HEK293 (cell line): ENCODE measurements at regions not wholly inside any gene's neighbourhood (a gene's known extent, or its start where the extent isn't known, plus 50 kb on each side); places are given as distances from the start of the nearest gene placed in this dataset.

Source experiments
- CTCF ChIA-PET: fragments of 350-600 bp; formaldehyde crosslinking; extraction: SDS; loops from one replicate; lab custom pipeline; 2021; ENCODE audit warnings: antibody characterized with exemption; lab: Yijun Ruan, JAX
- POLR2A ChIA-PET: fragments of 300-600 bp; formaldehyde crosslinking; extraction: SDS; loops from one replicate; lab custom pipeline; 2020; ENCODE audit warnings: antibody characterized with exemption, inconsistent platforms; lab: Yijun Ruan, JAX
- H3K27ac ChIP-seq: fragments of 200-500 bp; sonication (Bioruptor generic); 2 replicates; pipeline ENCODE4 v1.5.1; 2014; ENCODE audit warnings: low read depth, low read length, control low read depth, inconsistent platforms; ENCODE audit errors: extremely low read depth
- H3K36me3 ChIP-seq, 2 experiments: fragments of 200-500 bp in 1 of 2; sonication (Bioruptor generic) in 1 of 2; 1 replicate in 1 of 2; 2 replicates in 1 of 2; pipeline ENCODE4 v1.5.1; 2014 to 2017; ENCODE audit warnings: inconsistent platforms in 2 of 2, low read length in 2 of 2; ENCODE audit not compliant: control insufficient read depth in 2 of 2, insufficient read depth in 1 of 2
- H3K4me1 ChIP-seq: fragments of 200-500 bp; sonication (Bioruptor generic); 2 replicates; pipeline ENCODE4 v1.5.1; 2014; ENCODE audit warnings: mild to moderate bottlenecking, low read length, inconsistent platforms; ENCODE audit not compliant: control insufficient read depth, insufficient read depth
- H3K4me3 ChIP-seq: 2 replicates; pipeline ENCODE4 v1.5.1; 2011; ENCODE audit warnings: low read depth, mild to moderate bottlenecking, control low read depth, low read length, moderate library complexity
- H3K9me3 ChIP-seq: fragments of 200-500 bp; sonication (Bioruptor generic); 2 replicates; pipeline ENCODE4 v1.5.1; 2014; ENCODE audit warnings: low read depth, low read length, inconsistent platforms; ENCODE audit not compliant: control insufficient read depth, insufficient read depth
- IKZF3 ChIP-seq: fragments of 450-650 bp; IDR thresholded peaks from 2 replicates; pipeline ENCODE4 v1.5.0; 2018; ENCODE audit warnings: missing biosample characterization, mild to moderate bottlenecking, missing genetic modification characterization, moderate library complexity
- KLF7 ChIP-seq: fragments of 450-650 bp; formaldehyde crosslinking; IDR thresholded peaks from 2 replicates; pipeline ENCODE4 v1.5.1; 2016; ENCODE audit warnings: missing biosample characterization, missing genetic modification characterization, borderline replicate concordance
- MZF1 ChIP-seq: fragments of 450-650 bp; formaldehyde crosslinking; IDR thresholded peaks from 2 replicates; pipeline ENCODE4 v1.5.1; 2017; ENCODE audit warnings: missing biosample characterization, missing genetic modification characterization, borderline replicate concordance
- OSR2 ChIP-seq: fragments of 450-650 bp; formaldehyde crosslinking; IDR thresholded peaks from 2 replicates; pipeline ENCODE4 v1.5.1; 2016; ENCODE audit warnings: missing biosample characterization, missing genetic modification characterization
- PRDM4 ChIP-seq: fragments of 450-650 bp; formaldehyde crosslinking; IDR thresholded peaks from 2 replicates; pipeline ENCODE4 v1.5.1; 2017; ENCODE audit warnings: missing biosample characterization, missing genetic modification characterization
- TCF7L2 ChIP-seq: IDR thresholded peaks from 2 replicates; pipeline ENCODE4 v1.6.1; 2011; ENCODE audit warnings: low read depth, mild to moderate bottlenecking, inconsistent platforms, low read length, moderate library complexity, borderline replicate concordance
- ZBTB11 ChIP-seq: fragments of 450-650 bp; formaldehyde crosslinking; conservative IDR thresholded peaks from 2 replicates; pipeline ENCODE4 v1.5.1; 2016; ENCODE audit warnings: low read depth, missing biosample characterization, missing genetic modification characterization
- ZBTB17 ChIP-seq: fragments of 450-650 bp; formaldehyde crosslinking; IDR thresholded peaks from 2 replicates; pipeline ENCODE4 v1.5.1; 2016; ENCODE audit warnings: missing biosample characterization, missing genetic modification characterization
- ZBTB20 ChIP-seq: fragments of 450-650 bp; formaldehyde crosslinking; IDR thresholded peaks from 2 replicates; pipeline ENCODE4 v1.5.1; 2016; ENCODE audit warnings: missing biosample characterization, missing genetic modification characterization
- ZBTB8A ChIP-seq: fragments of 450-650 bp; formaldehyde crosslinking; IDR thresholded peaks from 2 replicates; pipeline ENCODE4 v1.5.1; 2016; ENCODE audit warnings: missing biosample characterization, missing genetic modification characterization
- ZNF16 ChIP-seq: fragments of 450-650 bp; formaldehyde crosslinking; IDR thresholded peaks from 2 replicates; pipeline ENCODE4 v1.5.1; 2016; ENCODE audit warnings: low read depth, missing biosample characterization, missing genetic modification characterization
- ZNF335 ChIP-seq: fragments of 450-650 bp; formaldehyde crosslinking; conservative IDR thresholded peaks from 2 replicates; pipeline ENCODE4 v1.5.1; 2016; ENCODE audit warnings: missing biosample characterization, missing genetic modification characterization
- ZNF350 ChIP-seq: fragments of 450-650 bp; formaldehyde crosslinking; IDR thresholded peaks from 2 replicates; pipeline ENCODE4 v1.5.0; 2017; ENCODE audit warnings: missing biosample characterization, mild to moderate bottlenecking, missing genetic modification characterization
- ZNF501 ChIP-seq: fragments of 450-650 bp; formaldehyde crosslinking; IDR thresholded peaks from 2 replicates; pipeline ENCODE4 v1.5.1; 2016; ENCODE audit warnings: missing biosample characterization, missing genetic modification characterization
- ZNF664 ChIP-seq: fragments of 450-650 bp; formaldehyde crosslinking; IDR thresholded peaks from 2 replicates; pipeline ENCODE4 v1.5.1; 2016; ENCODE audit warnings: missing biosample characterization, missing genetic modification characterization
- ZNF837 ChIP-seq: fragments of 450-650 bp; formaldehyde crosslinking; IDR thresholded peaks from 2 replicates; pipeline ENCODE4 v1.5.1; 2016; ENCODE audit warnings: missing biosample characterization, missing genetic modification characterization
- ZSCAN16 ChIP-seq: fragments of 450-650 bp; formaldehyde crosslinking; IDR thresholded peaks from 2 replicates; pipeline ENCODE4 v1.5.1; 2016; ENCODE audit warnings: missing biosample characterization, missing genetic modification characterization
- TF ChIP-seq, protein P1 (sequence below): fragments of 450-650 bp; formaldehyde crosslinking; IDR thresholded peaks from 2 replicates; pipeline ENCODE4 v1.5.1; 2016; ENCODE audit warnings: missing biosample characterization, missing genetic modification characterization
- TF ChIP-seq, protein P2 (sequence below): fragments of 450-650 bp; formaldehyde crosslinking; IDR thresholded peaks from 2 replicates; pipeline ENCODE4 v1.5.1; 2016; ENCODE audit warnings: missing biosample characterization, missing genetic modification characterization, low read depth
- TF ChIP-seq, protein P3 (sequence below): fragments of 450-650 bp; formaldehyde crosslinking; IDR thresholded peaks from 2 replicates; pipeline ENCODE4 v1.5.1; 2017; ENCODE audit warnings: missing biosample characterization, missing genetic modification characterization

DNA sequence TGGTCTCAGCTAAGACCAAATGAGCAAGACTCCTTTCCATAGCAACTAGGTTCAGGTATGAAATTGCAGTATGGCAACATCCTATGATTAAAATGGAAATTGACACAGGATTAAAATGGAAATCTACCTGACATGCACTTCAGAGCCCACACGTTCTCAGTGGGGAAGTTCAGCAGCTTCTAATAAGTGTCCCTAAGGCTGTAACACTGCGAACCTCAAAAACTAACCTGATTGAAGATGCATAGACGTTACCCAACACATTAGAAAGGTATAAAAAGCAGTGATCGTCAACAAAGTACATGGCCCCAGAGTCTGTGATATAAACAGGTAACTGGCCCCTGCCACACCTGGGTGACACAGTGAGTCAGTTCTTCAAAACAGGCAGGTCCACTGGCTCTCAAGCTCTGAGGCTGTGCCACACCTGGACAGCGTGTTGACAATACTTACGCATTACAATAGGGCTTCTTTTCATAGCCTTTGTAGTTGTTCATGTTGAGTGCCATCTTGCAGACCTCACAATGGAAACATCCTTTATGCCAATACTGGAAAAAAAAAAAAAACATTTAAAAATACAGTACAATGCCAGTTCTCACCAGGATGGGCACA is 274.9 kb upstream of the NEBL start (continued):
- no peak for TF ChIP-seq ZNF350 (tag by site-specific recombination)

DNA sequence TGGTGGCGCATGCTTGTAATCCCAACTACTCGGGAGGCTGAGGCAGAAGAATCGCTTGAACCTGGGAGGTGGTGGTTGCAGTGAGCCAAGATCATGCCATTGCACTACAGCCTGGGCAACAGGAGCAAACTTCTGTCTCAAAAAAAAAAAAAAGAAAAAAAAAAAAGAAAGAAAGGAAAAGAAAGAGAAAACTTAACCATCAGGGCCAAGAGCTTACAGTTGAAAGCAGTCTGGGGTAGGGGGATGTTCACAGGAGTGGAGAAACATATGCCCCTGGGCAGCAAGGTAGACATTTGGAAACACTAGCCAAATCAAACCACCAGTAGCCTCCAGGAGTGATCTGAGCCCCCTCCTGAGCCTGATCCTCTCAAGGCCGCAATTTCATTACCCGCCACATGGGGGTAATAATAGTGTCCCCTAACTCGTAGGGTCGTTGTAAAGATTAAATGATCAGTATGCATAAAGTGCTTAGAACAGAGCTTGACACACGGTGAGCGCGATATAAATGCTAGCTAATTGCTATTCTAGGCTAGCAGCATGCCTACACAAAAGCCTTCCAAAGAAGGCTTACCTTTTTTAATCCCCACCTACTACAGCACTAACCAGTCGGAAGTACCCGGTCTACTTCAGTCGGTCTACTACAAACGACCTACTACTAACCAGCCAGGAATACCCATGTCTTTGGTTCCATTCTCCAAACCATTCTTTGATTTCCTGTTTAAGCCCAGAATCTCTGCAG is 274.3 kb upstream of the NEBL start:
- CTCF ChIA-PET: interaction anchor here (1.3 to 2.1 kb wide), 3 partner anchors 8 to 97 kb away, joined by 3 to 9 read pairs (median 4); no protein-coding TSS in a partner anchor
- Histone ChIP-seq H3K36me3 (no peaks in the 10 kb centered on the region), H3K4me3 (no peak overlapping the region), H3K4me1 (peaks cover 6% of the 10 kb centered on the region), H3K9me3 (no peaks in the 10 kb centered on the region), H3K27ac (no peak overlapping the region)
- POLR2A ChIA-PET: no interaction called here
- TF ChIP-seq ZBTB8A: peak; percentile 15; the same call in 1 of the 2 replicates
- no peak for TF ChIP-seq ZNF501
- TF ChIP-seq, protein P1, sequence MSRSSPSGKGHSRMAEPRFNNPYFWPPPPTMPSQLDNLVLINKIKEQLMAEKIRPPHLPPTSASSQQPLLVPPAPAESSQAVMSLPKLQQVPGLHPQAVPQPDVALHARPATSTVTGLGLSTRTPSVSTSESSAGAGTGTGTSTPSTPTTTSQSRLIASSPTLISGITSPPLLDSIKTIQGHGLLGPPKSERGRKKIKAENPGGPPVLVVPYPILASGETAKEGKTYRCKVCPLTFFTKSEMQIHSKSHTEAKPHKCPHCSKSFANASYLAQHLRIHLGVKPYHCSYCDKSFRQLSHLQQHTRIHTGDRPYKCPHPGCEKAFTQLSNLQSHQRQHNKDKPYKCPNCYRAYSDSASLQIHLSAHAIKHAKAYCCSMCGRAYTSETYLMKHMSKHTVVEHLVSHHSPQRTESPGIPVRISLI: peak; percentile 60; the same call in 1 of the 2 replicates
- TF ChIP-seq KLF7: no peak
- peak; percentile 68; the same call in 1 of the 2 replicates for TF ChIP-seq MZF1
- TF ChIP-seq ZSCAN16 (tag by site-specific recombination): peak; percentile 15; the same call in 1 of the 2 replicates
- TF ChIP-seq, protein P2, sequence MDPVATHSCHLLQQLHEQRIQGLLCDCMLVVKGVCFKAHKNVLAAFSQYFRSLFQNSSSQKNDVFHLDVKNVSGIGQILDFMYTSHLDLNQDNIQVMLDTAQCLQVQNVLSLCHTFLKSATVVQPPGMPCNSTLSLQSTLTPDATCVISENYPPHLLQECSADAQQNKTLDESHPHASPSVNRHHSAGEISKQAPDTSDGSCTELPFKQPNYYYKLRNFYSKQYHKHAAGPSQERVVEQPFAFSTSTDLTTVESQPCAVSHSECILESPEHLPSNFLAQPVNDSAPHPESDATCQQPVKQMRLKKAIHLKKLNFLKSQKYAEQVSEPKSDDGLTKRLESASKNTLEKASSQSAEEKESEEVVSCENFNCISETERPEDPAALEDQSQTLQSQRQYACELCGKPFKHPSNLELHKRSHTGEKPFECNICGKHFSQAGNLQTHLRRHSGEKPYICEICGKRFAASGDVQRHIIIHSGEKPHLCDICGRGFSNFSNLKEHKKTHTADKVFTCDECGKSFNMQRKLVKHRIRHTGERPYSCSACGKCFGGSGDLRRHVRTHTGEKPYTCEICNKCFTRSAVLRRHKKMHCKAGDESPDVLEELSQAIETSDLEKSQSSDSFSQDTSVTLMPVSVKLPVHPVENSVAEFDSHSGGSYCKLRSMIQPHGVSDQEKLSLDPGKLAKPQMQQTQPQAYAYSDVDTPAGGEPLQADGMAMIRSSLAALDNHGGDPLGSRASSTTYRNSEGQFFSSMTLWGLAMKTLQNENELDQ: no peak
- peak; percentile 34; the same call in 1 of the 2 replicates for TF ChIP-seq OSR2 (tag by site-specific recombination)
- TF ChIP-seq ZNF664 (tag by site-specific recombination): 0 out of 2 replicates have a peak, but pooled peaks have one; percentile 15

- Histone ChIP-seq H3K27ac (no peak overlapping the region), H3K4me3 (no peak overlapping the region), H3K4me1 (peaks cover 6% of the 10 kb centered on the region)
- TF ChIP-seq ZBTB17 (tag by site-specific recombination) (0 out of 2 replicates have a peak, but pooled peaks have one; percentile 28), TCF7L2 (peak; percentile 79; the same call in 1 of the 2 replicates), PRDM4 (tag by site-specific recombination) (peak; percentile 78), ZBTB11 (tag by site-specific recombination) (no peak), IKZF3 (tag by site-specific recombination) (0 out of 2 replicates have a peak, but pooled peaks have one; percentile 12), ZBTB8A (peak; percentile 57; the same call in 1 of the 2 replicates), ZBTB20 (tag by site-specific recombination) (peak; percentile 76), ZNF335 (peak; percentile 43), ZNF16 (tag by site-specific recombination) (no peak), ZNF837 (tag by site-specific recombination) (no peak), OSR2 (tag by site-specific recombination) (peak; percentile 33; the same call in 1 of the 2 replicates)
- TF ChIP-seq, protein P3, sequence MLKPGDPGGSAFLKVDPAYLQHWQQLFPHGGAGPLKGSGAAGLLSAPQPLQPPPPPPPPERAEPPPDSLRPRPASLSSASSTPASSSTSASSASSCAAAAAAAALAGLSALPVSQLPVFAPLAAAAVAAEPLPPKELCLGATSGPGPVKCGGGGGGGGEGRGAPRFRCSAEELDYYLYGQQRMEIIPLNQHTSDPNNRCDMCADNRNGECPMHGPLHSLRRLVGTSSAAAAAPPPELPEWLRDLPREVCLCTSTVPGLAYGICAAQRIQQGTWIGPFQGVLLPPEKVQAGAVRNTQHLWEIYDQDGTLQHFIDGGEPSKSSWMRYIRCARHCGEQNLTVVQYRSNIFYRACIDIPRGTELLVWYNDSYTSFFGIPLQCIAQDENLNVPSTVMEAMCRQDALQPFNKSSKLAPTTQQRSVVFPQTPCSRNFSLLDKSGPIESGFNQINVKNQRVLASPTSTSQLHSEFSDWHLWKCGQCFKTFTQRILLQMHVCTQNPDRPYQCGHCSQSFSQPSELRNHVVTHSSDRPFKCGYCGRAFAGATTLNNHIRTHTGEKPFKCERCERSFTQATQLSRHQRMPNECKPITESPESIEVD: 0 out of 2 replicates have a peak, but pooled peaks have one; percentile 13
- TF ChIP-seq, all 188 proteins: peak for 9
- Histone ChIP-seq H3K9me3 (no peaks in the 10 kb centered on the region), H3K36me3 (no peaks in the 10 kb centered on the region)
- CTCF ChIA-PET: no interaction called here
- POLR2A ChIA-PET: no interaction called here
Measured at GRCh38 chr10:21170216-21170615, 273.1 kb upstream of the NEBL start.
